ENCODE measurements at regions not wholly inside any gene's neighbourhood (a gene's known extent, or its start where the extent isn't known, plus 50 kb on each side); places are given as distances from the start of the nearest gene placed in this dataset.

DNA sequence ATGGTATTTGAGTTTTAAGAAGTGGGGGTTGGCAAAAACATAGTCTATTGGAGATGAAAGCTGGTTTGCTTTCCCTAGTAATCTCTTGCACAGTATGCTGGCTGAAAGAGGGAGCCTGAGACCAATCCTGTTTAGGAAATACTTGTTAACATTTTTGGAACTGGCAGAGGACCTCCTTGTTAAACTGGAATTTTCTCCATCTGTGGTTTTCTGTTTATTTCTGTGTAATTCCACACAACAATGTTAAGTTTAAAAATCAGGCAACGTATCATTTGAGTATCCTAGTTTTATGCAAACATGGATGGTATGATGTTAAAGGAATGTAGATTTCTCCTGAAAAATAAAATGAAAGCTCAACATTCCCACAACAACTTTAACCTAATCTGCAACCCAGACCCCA is 536.0 kb upstream of the TBL1XR1 start:
- DNase-seq = no peak
- CTCF ChIA-PET = no interaction called here
- Mint-ChIP-seq H3K4me3 (no peak overlapping the region), H3K9me3 (no peaks in the 10 kb centered on the region), H3K27ac (no peak overlapping the region), H3K27me3 (peaks cover 0 to 1% of the 10 kb centered on the region in 2 donors), H3K4me1 (no peaks in the 10 kb centered on the region), H3K36me3 (no peaks in the 10 kb centered on the region)
- Histone ChIP-seq H3K4me1 (ENCODE audit: insufficient read depth, low read length) (no peaks in the 10 kb centered on the region), H3K9me3 (ENCODE audit: low read length) (no peaks in the 10 kb centered on the region), H3K27ac (ENCODE audit: low read depth, low read length) (no peak overlapping the region), H3K27me3 (ENCODE audit: insufficient read depth, low read length, poor library complexity, severe bottlenecking) (no peaks in the 10 kb centered on the region), H3K36me3 (ENCODE audit: insufficient read depth, low read length) (no peaks in the 10 kb centered on the region), H3K4me3 (ENCODE audit: low read length) (no peak overlapping the region)
- POLR2A ChIA-PET = no interaction called here

DNA sequence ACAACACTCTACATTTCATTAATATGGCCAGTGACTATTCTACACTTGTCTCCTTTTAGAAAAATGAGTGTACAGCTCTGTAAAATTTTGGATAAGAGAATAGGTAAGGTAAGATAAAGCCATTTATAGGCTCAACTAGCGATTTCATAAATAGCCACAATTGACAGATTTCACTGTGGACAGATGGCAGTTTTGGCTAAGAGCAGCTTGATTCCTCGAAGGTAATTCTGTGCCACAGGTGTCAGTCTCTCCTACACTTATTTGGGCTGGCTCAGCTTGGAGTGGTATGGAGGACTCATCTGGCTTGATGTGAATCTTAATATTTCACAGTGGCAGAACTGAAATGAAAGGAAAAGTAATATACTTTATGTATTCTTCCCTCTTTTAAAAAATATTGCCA is 536.7 kb upstream of the TBL1XR1 start:
- no peak overlapping the region for H3K4me3 Mint-ChIP-seq
- no peaks in the 10 kb centered on the region for H3K9me3 Mint-ChIP-seq
- no peaks in the 10 kb centered on the region for H3K36me3 Mint-ChIP-seq
- no peaks in the 10 kb centered on the region for H3K4me1 ChIP-seq (ENCODE audit: insufficient read depth, low read length)
- ChIA-PET POLR2A (no interaction called here), CTCF (no interaction called here)
- peaks cover 0 to 1% of the 10 kb centered on the region in 2 donors for H3K27me3 Mint-ChIP-seq
- H3K4me1 Mint-ChIP-seq = no peaks in the 10 kb centered on the region
- no peak overlapping the region for H3K27ac ChIP-seq (ENCODE audit: low read depth, low read length)
- H3K36me3 ChIP-seq (ENCODE audit: insufficient read depth, low read length) = no peaks in the 10 kb centered on the region
- no peak overlapping the region for H3K4me3 ChIP-seq (ENCODE audit: low read length)
- DNase-seq = no peak
- no peaks in the 10 kb centered on the region for H3K27me3 ChIP-seq (ENCODE audit: insufficient read depth, low read length, poor library complexity, severe bottlenecking)
- H3K27ac Mint-ChIP-seq = peak overlapping the region in 1 of 8 donors; percentile 30
- no peaks in the 10 kb centered on the region for H3K9me3 ChIP-seq (ENCODE audit: low read length)

DNA sequence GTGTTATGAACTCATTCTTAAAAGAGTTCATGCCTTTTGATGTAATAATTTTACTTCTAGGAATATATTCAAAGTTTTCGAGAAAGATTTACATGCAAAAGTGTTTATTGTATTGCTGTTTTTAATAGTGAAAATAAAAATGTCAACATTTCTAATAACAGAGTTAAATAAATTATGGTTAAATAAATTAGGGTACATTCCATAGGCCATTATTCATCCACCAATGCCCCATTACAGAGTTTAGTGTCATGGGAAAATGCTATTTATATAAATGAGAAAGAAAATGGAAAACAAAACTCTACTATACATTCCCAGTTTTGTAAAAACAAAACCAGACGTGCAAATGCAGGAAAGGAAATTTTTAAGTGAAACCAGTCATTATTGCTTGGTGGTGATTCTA is 538.1 kb upstream of the TBL1XR1 start:
- H3K9me3 ChIP-seq (ENCODE audit: low read length) = no peaks in the 10 kb centered on the region
- no peaks in the 10 kb centered on the region for H3K36me3 ChIP-seq (ENCODE audit: insufficient read depth, low read length)
- Mint-ChIP-seq H3K9me3 (no peaks in the 10 kb centered on the region), H3K4me3 (no peak overlapping the region), H3K4me1 (no peaks in the 10 kb centered on the region), H3K27me3 (peaks cover 0 to 1% of the 10 kb centered on the region in 2 donors), H3K27ac (no peak overlapping the region), H3K36me3 (no peaks in the 10 kb centered on the region)
- no peaks in the 10 kb centered on the region for H3K27me3 ChIP-seq (ENCODE audit: insufficient read depth, low read length, poor library complexity, severe bottlenecking)
- H3K4me1 ChIP-seq (ENCODE audit: insufficient read depth, low read length) = no peaks in the 10 kb centered on the region
- no peak for DNase-seq
- no peak overlapping the region for H3K4me3 ChIP-seq (ENCODE audit: low read length)
- ChIA-PET POLR2A (interaction anchor here (0.6 kb wide), 1 partner anchor 528 kb away, joined by 3 read pairs; no protein-coding TSS in a partner anchor), CTCF (no interaction called here)
- H3K27ac ChIP-seq (ENCODE audit: low read depth, low read length) = no peak overlapping the region

DNA sequence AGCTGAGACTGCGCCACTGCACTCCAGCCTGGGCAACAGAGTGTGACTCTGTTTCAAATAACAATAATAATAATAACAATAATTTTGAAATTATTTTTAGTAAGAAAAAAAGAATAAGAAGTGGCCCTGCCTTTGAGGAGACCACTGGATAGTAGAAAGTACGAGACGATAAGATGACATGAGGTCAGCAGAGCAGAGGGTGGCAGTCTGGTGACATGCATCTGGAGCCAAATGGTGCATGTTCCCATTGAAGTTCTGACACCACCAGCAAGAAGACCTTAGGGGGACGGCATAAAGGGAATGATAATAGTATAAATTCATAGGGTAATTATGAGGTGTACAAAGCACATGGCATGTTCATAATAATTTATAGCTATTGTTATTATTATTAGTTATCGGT is 542.2 kb upstream of the TBL1XR1 start:
- H3K27me3 ChIP-seq (ENCODE audit: insufficient read depth, low read length, poor library complexity, severe bottlenecking) = no peaks in the 10 kb centered on the region
- ChIA-PET POLR2A (no interaction called here), CTCF (no interaction called here)

DNA sequence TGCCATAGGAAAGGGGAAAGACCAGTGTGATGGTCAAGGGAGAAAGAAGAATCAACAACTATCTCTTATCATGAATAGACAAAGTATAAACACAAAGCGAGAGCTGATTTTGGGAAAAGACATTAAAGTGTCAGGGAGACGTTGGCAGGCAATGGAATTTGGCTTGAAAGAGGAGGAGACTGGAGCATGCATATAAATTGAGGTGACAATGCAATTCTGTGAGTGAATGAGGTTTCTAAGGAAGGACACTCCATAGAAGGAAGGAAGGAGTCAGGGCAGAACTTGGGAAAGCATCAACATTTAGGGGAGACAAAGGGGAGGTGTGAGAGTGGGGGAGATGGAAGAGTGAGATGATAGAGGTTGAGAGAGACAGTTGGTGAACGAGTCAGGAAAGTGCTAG is 543.0 kb upstream of the TBL1XR1 start:
- no peaks in the 10 kb centered on the region for H3K27me3 ChIP-seq (ENCODE audit: insufficient read depth, low read length, poor library complexity, severe bottlenecking)
- no peaks in the 10 kb centered on the region for H3K36me3 Mint-ChIP-seq
- H3K4me1 Mint-ChIP-seq = no peaks in the 10 kb centered on the region
- ChIA-PET CTCF (interaction anchor here (0.9 kb wide), 1 partner anchor 9 kb away, joined by 3 read pairs; no protein-coding TSS in a partner anchor), POLR2A (no interaction called here)
- H3K9me3 Mint-ChIP-seq = no peaks in the 10 kb centered on the region
- no peaks in the 10 kb centered on the region for H3K4me1 ChIP-seq (ENCODE audit: insufficient read depth, low read length)
- H3K36me3 ChIP-seq (ENCODE audit: insufficient read depth, low read length) = no peaks in the 10 kb centered on the region
- H3K4me3 ChIP-seq (ENCODE audit: low read length) = no peak overlapping the region
- H3K27me3 Mint-ChIP-seq = peaks cover 0 to 1% of the 10 kb centered on the region in 2 donors
- no peaks in the 10 kb centered on the region for H3K9me3 ChIP-seq (ENCODE audit: low read length)
- no peak overlapping the region for H3K27ac ChIP-seq (ENCODE audit: low read depth, low read length)
- no peak overlapping the region for H3K4me3 Mint-ChIP-seq
- H3K27ac Mint-ChIP-seq = no peak overlapping the region
- no peak for DNase-seq

More for the DNA sequence above, 542.2 kb upstream of the TBL1XR1 start:
- no peak overlapping the region for H3K27ac ChIP-seq (ENCODE audit: low read depth, low read length)
- no peak for DNase-seq
- H3K4me1 ChIP-seq (ENCODE audit: insufficient read depth, low read length) = no peaks in the 10 kb centered on the region
- Mint-ChIP-seq H3K4me3 (no peak overlapping the region), H3K27ac (no peak overlapping the region), H3K4me1 (no peaks in the 10 kb centered on the region), H3K9me3 (no peaks in the 10 kb centered on the region), H3K27me3 (peaks cover 0 to 1% of the 10 kb centered on the region in 2 donors), H3K36me3 (no peaks in the 10 kb centered on the region)
- H3K9me3 ChIP-seq (ENCODE audit: low read length) = no peaks in the 10 kb centered on the region
- no peaks in the 10 kb centered on the region for H3K36me3 ChIP-seq (ENCODE audit: insufficient read depth, low read length)
- H3K4me3 ChIP-seq (ENCODE audit: low read length) = no peak overlapping the region

DNA sequence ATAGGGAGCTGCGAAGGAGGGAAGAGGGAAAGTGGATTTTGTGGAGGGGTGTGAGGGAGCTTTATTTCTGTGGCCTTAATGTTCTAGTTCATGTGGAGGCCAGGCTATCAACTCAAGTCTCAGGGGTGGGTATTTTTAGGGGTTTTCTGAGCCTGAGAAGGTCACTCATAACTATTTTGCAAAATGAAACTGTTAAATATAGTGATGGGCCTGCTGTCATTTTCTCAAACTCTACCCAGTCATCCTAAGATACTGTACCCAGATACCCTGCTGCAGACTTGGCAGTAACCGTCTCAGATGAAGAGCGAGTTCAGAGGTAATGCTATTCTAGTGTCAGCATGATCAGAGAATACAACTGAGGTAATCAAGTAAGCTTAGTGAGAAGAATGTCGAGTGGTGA is 545.0 kb upstream of the TBL1XR1 start:
- Histone ChIP-seq H3K27ac (ENCODE audit: low read depth, low read length) (no peak overlapping the region), H3K36me3 (ENCODE audit: insufficient read depth, low read length) (no peaks in the 10 kb centered on the region), H3K27me3 (ENCODE audit: insufficient read depth, low read length, poor library complexity, severe bottlenecking) (no peaks in the 10 kb centered on the region), H3K9me3 (ENCODE audit: low read length) (no peaks in the 10 kb centered on the region), H3K4me3 (ENCODE audit: low read length) (no peak overlapping the region), H3K4me1 (ENCODE audit: insufficient read depth, low read length) (no peaks in the 10 kb centered on the region)
- ChIA-PET POLR2A (no interaction called here), CTCF (interaction anchor here (1.2 kb wide), 1 partner anchor 11 kb away, joined by 4 read pairs; no protein-coding TSS in a partner anchor)
- DNase-seq = no peak
- Mint-ChIP-seq H3K4me1 (peaks cover 2 to 10% (median 4%) of the 10 kb centered on the region in 3 donors), H3K27me3 (peaks cover 0 to 1% of the 10 kb centered on the region in 2 donors), H3K4me3 (no peak overlapping the region), H3K27ac (no peak overlapping the region), H3K9me3 (no peaks in the 10 kb centered on the region), H3K36me3 (peaks cover 0 to 2% (median under 1%) of the 10 kb centered on the region in 3 donors)

DNA sequence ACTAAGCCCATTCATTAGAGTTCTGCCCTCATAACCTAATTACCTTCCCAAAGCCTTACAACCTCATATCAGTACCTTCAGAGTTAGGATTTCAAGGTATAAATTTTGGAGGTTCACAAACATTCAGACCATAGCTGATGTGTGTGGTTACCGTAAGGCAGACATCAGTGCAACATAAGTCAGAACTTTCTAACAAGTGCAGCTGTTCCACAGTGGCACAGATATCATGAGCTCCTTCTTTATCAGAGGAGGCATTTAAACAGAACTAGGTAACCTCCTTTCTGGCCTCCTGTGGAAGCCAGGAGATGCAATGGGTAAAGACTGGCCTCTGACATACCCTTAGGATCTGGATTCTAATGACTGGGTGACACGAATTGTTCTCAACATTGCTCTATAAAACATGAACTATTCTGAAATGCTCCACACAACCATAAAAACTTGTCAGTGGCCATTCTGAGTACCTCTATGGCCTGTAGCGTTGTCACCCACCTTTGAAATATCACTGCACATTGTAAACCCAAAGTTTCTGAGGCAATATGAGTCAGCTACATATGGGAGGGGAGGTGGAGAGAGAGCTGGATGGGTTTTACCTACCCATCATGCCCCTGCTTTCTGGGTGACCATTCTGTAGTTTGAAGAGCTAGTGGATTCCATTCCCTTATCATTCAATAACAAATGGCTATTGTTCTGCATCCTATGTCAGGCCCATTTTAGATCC is 546.0 kb upstream of the TBL1XR1 start:
- no peak overlapping the region for H3K4me3 ChIP-seq (ENCODE audit: low read length)
- H3K4me1 ChIP-seq (ENCODE audit: insufficient read depth, low read length) = no peaks in the 10 kb centered on the region
- H3K36me3 Mint-ChIP-seq = peaks cover 0 to 4% (median 2%) of the 10 kb centered on the region in 3 donors
- H3K9me3 ChIP-seq (ENCODE audit: low read length) = no peaks in the 10 kb centered on the region
- no peak for DNase-seq
- H3K9me3 Mint-ChIP-seq = no peaks in the 10 kb centered on the region
- no peak overlapping the region for H3K27ac ChIP-seq (ENCODE audit: low read depth, low read length)
- H3K4me1 Mint-ChIP-seq = peaks cover 4 to 10% (median 4%) of the 10 kb centered on the region in 3 donors
- no peak overlapping the region for H3K4me3 Mint-ChIP-seq
- no peaks in the 10 kb centered on the region for H3K27me3 Mint-ChIP-seq
- peak overlapping the region in 2 of 8 donors; percentile 11 to 44 for H3K27ac Mint-ChIP-seq
- CTCF ChIA-PET = no interaction called here
- no peaks in the 10 kb centered on the region for H3K27me3 ChIP-seq (ENCODE audit: insufficient read depth, low read length, poor library complexity, severe bottlenecking)
- H3K36me3 ChIP-seq (ENCODE audit: insufficient read depth, low read length) = no peaks in the 10 kb centered on the region
- POLR2A ChIA-PET = no interaction called here

DNA sequence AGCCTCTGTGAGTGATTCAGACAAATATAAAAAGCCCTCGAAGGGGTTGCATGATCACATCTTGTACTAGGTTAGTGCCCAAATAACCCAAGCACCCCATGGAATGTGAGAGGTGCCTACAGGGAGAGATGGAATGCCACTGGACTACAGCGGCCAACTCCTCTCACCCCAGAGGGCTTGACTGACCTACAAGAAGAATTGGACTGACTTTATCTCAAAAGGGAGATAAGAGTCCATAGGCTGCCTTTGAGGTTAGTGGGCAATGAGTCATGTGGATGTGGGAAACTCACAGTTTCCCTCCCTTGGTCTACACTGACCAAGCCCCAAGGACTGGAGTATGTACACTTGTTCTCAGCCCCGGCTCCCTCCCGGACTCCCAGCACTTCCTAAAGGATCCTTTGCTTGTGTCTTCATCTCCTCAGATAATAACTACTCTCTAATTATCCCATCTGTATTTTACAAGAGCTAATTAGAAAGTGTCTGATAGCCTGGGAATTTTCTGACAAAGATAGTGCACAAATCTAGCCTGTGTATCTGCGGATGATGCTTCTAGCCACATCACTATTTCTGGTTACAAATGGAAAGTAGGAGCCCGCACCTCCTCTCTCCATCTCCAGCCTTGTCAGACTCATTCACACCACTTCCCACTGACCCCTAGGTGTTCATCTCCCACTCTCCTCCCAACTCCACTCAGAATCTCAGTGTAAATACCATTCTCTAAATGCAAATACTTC is 547.8 kb upstream of the TBL1XR1 start:
- no peak for DNase-seq
- CTCF ChIA-PET = no interaction called here
- H3K27ac Mint-ChIP-seq = peak overlapping the region in 1 of 8 donors; percentile 21
- H3K27me3 Mint-ChIP-seq = no peaks in the 10 kb centered on the region
- no peaks in the 10 kb centered on the region for H3K27me3 ChIP-seq (ENCODE audit: insufficient read depth, low read length, poor library complexity, severe bottlenecking)
- H3K4me1 Mint-ChIP-seq = peaks cover 4 to 10% (median 4%) of the 10 kb centered on the region in 3 donors
- POLR2A ChIA-PET = no interaction called here
- H3K36me3 Mint-ChIP-seq = peaks cover 0 to 4% (median 2%) of the 10 kb centered on the region in 3 donors
- no peak overlapping the region for H3K4me3 Mint-ChIP-seq
- H3K4me3 ChIP-seq (ENCODE audit: low read length) = no peak overlapping the region
- no peaks in the 10 kb centered on the region for H3K4me1 ChIP-seq (ENCODE audit: insufficient read depth, low read length)
- H3K9me3 Mint-ChIP-seq = no peaks in the 10 kb centered on the region
- no peaks in the 10 kb centered on the region for H3K36me3 ChIP-seq (ENCODE audit: insufficient read depth, low read length)
- H3K27ac ChIP-seq (ENCODE audit: low read depth, low read length) = no peak overlapping the region
- H3K9me3 ChIP-seq (ENCODE audit: low read length) = no peaks in the 10 kb centered on the region

All from CD8-positive, alpha-beta memory T cell (primary cell).